GM18505 (cell line): ENCODE measurements at regions not wholly inside any gene's neighbourhood (a gene's known extent, or its start where the extent isn't known, plus 50 kb on each side); places are given as distances from the start of the nearest gene placed in this dataset.
"Not testable (repeated sequence)": the region's sequence is repeated elsewhere in the genome, so short reads cannot be mapped to it uniquely, and the experiment has no call there.

ENCODE experiments used
- ATAC-seq: cut with Tn5 transposase; IDR thresholded peaks from one replicate; pipeline ENCODE4 v1.9.1; 2021; ENCODE audit not compliant: unreplicated experiment
- POLR2A ChIP-seq: IDR thresholded peaks from 4 replicates; pipeline ENCODE4 v1.6.1; 2011; ENCODE audit warnings: borderline replicate concordance; ENCODE audit not compliant: insufficient read depth, insufficient read length; ENCODE audit errors: extremely low read depth

DNA sequence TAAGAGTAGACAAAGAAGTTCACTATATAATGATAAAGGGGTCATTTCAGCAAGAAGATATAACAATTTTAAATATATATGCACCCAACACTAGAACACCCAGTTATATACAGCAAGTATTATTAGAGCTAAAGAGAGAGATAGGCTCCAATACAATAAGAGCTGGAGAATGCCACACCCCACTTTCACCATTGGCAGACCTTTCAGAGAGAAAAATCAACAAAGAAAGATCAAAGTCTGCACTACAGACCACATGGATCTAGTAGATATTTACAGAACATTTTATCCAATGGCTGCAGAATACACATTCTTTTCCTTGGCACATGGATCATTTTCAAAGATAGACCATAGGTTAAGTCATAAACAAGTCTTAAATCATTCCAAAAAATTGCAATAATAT is 479.7 kb upstream of the DIAPH2 start:
- TF ChIP-seq POLR2A: no peak
- ATAC-seq: no peak

DNA sequence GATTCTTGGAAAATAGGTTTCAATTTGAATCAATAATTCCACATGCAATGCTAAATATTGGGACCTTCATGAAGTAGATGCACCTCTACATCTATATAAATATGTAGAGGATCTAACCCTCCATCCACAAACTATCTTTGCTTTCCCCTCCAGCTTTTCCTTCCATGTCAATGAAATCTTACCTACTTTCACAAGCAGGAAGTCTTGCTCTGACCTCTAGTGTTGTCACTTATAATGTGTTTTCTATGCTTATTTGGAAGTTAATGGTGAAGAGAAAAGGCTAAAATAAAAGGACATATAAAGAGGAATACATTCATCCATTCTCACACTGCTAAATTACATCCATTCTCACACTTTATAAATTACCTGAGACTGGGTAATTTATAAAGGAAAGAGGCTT is 472.7 kb upstream of the DIAPH2 start:
- ATAC-seq: no peak
- no peak for TF ChIP-seq POLR2A

DNA sequence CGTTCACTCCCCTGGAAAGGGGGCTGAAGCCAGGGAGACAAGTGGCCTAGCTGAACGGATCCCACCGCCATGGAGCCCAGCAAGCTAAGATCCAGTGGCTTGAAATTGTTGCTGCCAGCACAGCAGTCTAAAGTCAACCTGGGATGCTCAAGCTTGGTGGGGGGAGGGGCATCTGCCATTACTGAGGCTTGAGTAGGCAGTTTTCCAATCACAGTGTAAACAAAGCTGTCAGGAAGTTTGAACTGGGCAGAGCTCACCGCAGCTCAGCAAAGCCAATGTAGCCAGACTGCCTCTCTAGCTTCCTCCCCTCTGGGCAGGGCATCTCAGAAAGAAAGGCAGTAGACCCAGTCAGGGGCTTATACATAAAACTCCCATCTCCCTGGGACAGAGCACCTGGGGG is 470.0 kb upstream of the DIAPH2 start:
- ATAC-seq: not testable (repeated sequence)

DNA sequence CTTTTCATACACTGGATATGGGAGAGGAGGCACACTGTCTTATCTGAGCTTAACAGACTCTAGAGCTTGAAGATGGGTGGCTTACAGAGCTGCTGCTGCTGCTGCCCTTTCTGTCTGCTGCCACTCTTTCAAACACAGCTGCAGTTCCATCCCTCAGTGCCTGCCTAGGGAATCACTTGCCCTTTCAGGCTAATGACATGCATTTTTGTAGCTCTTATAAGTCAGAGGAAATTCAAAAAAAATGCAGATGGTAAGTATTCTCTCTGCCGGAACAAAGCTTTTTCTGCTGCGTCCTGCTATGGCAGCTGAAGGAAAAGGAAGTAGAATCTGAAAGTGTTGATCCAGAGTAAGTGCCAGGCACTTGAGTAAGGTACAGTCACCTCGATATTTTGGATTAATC is 460.4 kb upstream of the DIAPH2 start:
- no peak for TF ChIP-seq POLR2A
- ATAC-seq: no peak

DNA sequence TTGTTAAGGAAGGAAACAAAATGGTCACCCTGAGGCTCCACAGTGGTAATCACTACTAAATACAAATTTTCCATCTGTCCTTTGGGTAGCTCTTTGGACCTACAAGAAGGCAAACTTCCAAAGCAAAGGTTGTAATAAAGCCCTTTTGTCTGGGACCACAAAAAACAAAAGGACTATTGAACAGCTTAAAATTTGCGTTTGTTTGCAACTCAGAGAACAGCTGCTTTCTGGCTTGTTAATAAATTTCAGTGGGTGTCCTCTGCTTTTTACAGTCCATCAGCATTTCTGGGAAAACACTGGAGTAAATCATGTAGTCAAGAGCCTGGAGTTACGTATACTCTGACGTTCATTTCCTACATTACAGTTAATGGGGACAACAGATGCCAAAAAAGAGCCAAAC is 439.7 kb upstream of the DIAPH2 start:
- no peak for TF ChIP-seq POLR2A
- no peak for ATAC-seq

DNA sequence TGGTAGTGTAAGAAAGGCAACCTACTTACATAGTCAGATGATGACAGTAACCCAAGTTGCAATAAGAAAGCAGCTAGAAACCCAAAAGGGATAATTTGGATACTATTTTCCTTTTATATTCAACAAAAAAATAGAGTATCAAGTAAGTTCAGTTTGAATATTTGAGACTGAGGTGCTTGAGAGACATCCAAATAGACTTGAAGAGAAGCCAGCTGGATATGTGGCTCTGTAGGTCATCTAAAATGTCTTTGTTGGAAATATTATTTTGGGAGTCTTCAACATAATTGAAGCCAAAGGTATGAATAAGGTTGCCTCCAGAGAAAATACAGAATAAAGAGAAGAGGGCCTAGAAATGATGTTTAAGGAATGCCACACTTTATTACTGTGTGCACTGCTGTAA is 438.2 kb upstream of the DIAPH2 start:
- ATAC-seq: no peak
- TF ChIP-seq POLR2A: no peak
